Heart left ventricle (tissue), 13 donors: ENCODE measurements at regions not wholly inside any gene's neighbourhood (a gene's known extent, or its start where the extent isn't known, plus 50 kb on each side); places are given as distances from the start of the nearest gene placed in this dataset.

Experiments
- CTCF ChIP-seq, 12 donors: fragments of 200-600 bp; sonication (generic) in 4 of 12; IDR thresholded peaks; one replicate each; pipeline versions ENCODE4 v1.5.0 to v1.8.0; 2018 to 2022; ENCODE audit warnings: antibody characterized with exemption in 12 of 12, mild to moderate bottlenecking in 5 of 12
- POLR2A ChIP-seq, 2 donors: fragments of 450-650 bp; IDR thresholded peaks; one replicate each; pipeline ENCODE4 v1.6.1; 2017; ENCODE audit warnings: antibody characterized with exemption in 2 of 2, mild to moderate bottlenecking in 2 of 2, moderate library complexity in 2 of 2
- donor health status: ischemic (EF 13 %, LVEDD 7.1; RV severe dilation, severe dysfunction).
- donor health status: DM: no; HTN: yes; CAD: no.
- donor health status: DM: no; HTN: no; CAD: no.
- donor health status: ischemic (EF 25% LVEDD 6.9; RV normal size, moderate dysfunction).
- donor health status: ischemic (EF 25% LVEDD 5.7; RV mildly dilated, moderate dysfunction).
- donor health status: ischemic (EF 35%, LVEDD 5.7; RV mildly dilated, moderate dysfunction).
- donor health status: nonischemic (EF 11% LVEDD 7.7; RV severe dilation, severe dysfunction).
- donor health status: DM: yes; HTN: yes; CAD: no.
- donor health status: PGD.
- donor health status: ischemic (EF 29% LVEDD 5.4; RV normal size, mild dysfunction).
- donor health status: nonischemic (EF 23%, LVEDD 6.1; RV moderate dilation, normal function).

GRCh38 chr9:73091909-73092308 lies 59.8 kb upstream of the ANXA1 start:
- no peak for TF ChIP-seq POLR2A (IDR thresholded peaks at IDR 0.05)
- no peak for TF ChIP-seq CTCF (IDR thresholded peaks at IDR 0.05)
